ENCODE measurements at regions not wholly inside any gene's neighbourhood (a gene's known extent, or its start where the extent isn't known, plus 50 kb on each side); places are given as distances from the start of the nearest gene placed in this dataset.

DNA sequence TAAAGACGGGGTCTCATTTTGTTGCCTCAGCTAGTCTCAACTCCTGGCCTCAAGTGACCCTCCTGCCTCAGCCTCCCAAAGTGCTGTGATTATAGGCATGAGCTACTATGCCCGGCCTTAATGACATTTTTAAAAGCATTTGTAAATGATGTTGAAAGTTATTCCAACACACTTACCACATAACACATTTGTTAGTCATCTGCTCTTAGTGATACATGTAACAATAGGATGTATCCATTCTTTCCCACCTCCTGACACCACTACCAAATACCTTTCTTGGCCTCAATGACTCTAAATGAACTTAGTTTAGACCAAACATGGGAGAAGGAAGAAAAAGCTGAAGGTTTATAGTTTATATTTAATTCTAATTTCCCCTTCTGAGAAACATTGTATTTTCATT lies 59.8 kb upstream of the MEDAG start:
- Histone ChIP-seq H3K36me3 (ENCODE audit: control insufficient read depth in 2 of 2, insufficient read depth in 2 of 2, low read length in 1 of 2) (no peaks in the 10 kb centered on the region), H3K9ac (ENCODE audit: control insufficient read depth, insufficient read depth, low read length) (no peak overlapping the region), H3K4me1 (ENCODE audit: control insufficient read depth, insufficient read depth, low read length) (peaks cover 11% of the 10 kb centered on the region), H2AFZ (ENCODE audit: control insufficient read depth, low read depth, low read length) (no peak overlapping the region), H3K79me2 (ENCODE audit: control insufficient read depth, insufficient read depth, low read length) (no peaks in the 10 kb centered on the region), H3K4me2 (ENCODE audit: control insufficient read depth, insufficient read depth) (no peak overlapping the region), H3K27me3 (replicated peaks in 1 of 2; ENCODE audit: control insufficient read depth in 2 of 2, insufficient read depth in 2 of 2, low read length in 1 of 2) (no peaks in the 10 kb centered on the region), H3K9me3 (replicated peaks; ENCODE audit: control insufficient read depth, insufficient read depth, low read length) (no peaks in the 10 kb centered on the region; the same call in 2 of the 3 replicates), H3K27ac (ENCODE audit: control insufficient read depth, insufficient read depth) (no peak overlapping the region), H3K4me3 (no peak overlapping the region), H4K20me1 (ENCODE audit: control insufficient read depth, insufficient read depth) (no peaks in the 10 kb centered on the region)
- in situ Hi-C loops (cut with MboI): no loop called here
- ChIA-PET SMC1A (ENCODE audit: uncharacterized antibody, unreplicated experiment) (interaction anchor here (1.0 kb wide), 1 partner anchor 9 kb away, joined by 4 read pairs; no protein-coding TSS in a partner anchor), POLR2A (no interaction called here), RAD21 (ENCODE audit: unreplicated experiment) (no interaction called here), CTCF (interaction anchor here (0.8 to 1.0 kb wide), 2 partner anchors 19 to 21 kb away, joined by 3 to 4 read pairs; no protein-coding TSS in a partner anchor)
- ATAC-seq: no peak
- FAIRE-seq: no peak
- intact Hi-C loops (cut with micrococcal nuclease; ENCODE audit: unreplicated experiment): no loop called here
- BruUV-seq (replicated peaks): no TSS peak
- 93% methylated on average over 2 of the region's 2 CpGs for WGBS (ENCODE audit: insufficient coverage, insufficient replicate concordance, low lambda C conversion rate, missing lambda C conversion rate)
- no peak for TF ChIP-seq NFYB (IDR thresholded peaks at IDR 0.05; ENCODE audit: insufficient read depth, low read depth, low read length)
- no peak for TF ChIP-seq YY1 (IDR thresholded peaks at IDR 0.05; ENCODE audit: low read depth, low read length)
- no peak for TF ChIP-seq STAT3 (IDR thresholded peaks at IDR 0.05; ENCODE audit: low read depth, low read length)
- TF ChIP-seq ZNF274 (IDR thresholded peaks at IDR 0.05; ENCODE audit: insufficient read depth, insufficient read length): no peak
- TF ChIP-seq HDGF (IDR thresholded peaks at IDR 0.05): no peak
- no peak for TF ChIP-seq ZBED1 (IDR thresholded peaks at IDR 0.05; ENCODE audit: borderline replicate concordance)
- no peak for TF ChIP-seq ZNF384 (IDR thresholded peaks at IDR 0.05; ENCODE audit: borderline replicate concordance, low read depth, low read length)
- TF ChIP-seq JUND (IDR thresholded peaks at IDR 0.05; ENCODE audit: low read depth, low read length): no peak
- TF ChIP-seq LARP7 (IDR thresholded peaks at IDR 0.05): no peak
- no peak for TF ChIP-seq E4F1 (IDR thresholded peaks at IDR 0.05; ENCODE audit: borderline replicate concordance, partially characterized antibody)
- TF ChIP-seq NRF1 (conservative IDR thresholded peaks at IDR 0.05; ENCODE audit: low read depth, low read length): no peak
- no peak for TF ChIP-seq TCF3 (IDR thresholded peaks at IDR 0.05; ENCODE audit: borderline replicate concordance, insufficient read depth, low read depth, low read length)
- no peak for TF ChIP-seq ATF7 (IDR thresholded peaks at IDR 0.05; ENCODE audit: low read depth)
- TF ChIP-seq, protein P1, sequence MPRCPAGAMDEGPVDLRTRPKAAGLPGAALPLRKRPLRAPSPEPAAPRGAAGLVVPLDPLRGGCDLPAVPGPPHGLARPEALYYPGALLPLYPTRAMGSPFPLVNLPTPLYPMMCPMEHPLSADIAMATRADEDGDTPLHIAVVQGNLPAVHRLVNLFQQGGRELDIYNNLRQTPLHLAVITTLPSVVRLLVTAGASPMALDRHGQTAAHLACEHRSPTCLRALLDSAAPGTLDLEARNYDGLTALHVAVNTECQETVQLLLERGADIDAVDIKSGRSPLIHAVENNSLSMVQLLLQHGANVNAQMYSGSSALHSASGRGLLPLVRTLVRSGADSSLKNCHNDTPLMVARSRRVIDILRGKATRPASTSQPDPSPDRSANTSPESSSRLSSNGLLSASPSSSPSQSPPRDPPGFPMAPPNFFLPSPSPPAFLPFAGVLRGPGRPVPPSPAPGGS (IDR thresholded peaks at IDR 0.05; ENCODE audit: borderline replicate concordance, insufficient read depth, low read depth, low read length, poor library complexity, severe bottlenecking): no peak
- TF ChIP-seq RELB (IDR thresholded peaks at IDR 0.05; ENCODE audit: low read depth): no peak
- no peak for TF ChIP-seq CHD1 (IDR thresholded peaks at IDR 0.05; ENCODE audit: low read depth, low read length)
- TF ChIP-seq ZNF622 (IDR thresholded peaks at IDR 0.05): no peak
- no peak for TF ChIP-seq TAF1 (IDR thresholded peaks at IDR 0.05; ENCODE audit: borderline replicate concordance, low read depth, low read length)
- no peak for TF ChIP-seq IRF5 (IDR thresholded peaks at IDR 0.05; ENCODE audit: borderline replicate concordance)
- DNase-seq (ENCODE audit: low read depth, low spot score): no peak

Data from GM12878 (cell line).